ENCODE measurements at regions not wholly inside any gene's neighbourhood (a gene's known extent, or its start where the extent isn't known, plus 50 kb on each side); places are given as distances from the start of the nearest gene placed in this dataset.
"Not testable (repeated sequence)": the region's sequence is repeated elsewhere in the genome, so short reads cannot be mapped to it uniquely, and the experiment has no call there.

DNA sequence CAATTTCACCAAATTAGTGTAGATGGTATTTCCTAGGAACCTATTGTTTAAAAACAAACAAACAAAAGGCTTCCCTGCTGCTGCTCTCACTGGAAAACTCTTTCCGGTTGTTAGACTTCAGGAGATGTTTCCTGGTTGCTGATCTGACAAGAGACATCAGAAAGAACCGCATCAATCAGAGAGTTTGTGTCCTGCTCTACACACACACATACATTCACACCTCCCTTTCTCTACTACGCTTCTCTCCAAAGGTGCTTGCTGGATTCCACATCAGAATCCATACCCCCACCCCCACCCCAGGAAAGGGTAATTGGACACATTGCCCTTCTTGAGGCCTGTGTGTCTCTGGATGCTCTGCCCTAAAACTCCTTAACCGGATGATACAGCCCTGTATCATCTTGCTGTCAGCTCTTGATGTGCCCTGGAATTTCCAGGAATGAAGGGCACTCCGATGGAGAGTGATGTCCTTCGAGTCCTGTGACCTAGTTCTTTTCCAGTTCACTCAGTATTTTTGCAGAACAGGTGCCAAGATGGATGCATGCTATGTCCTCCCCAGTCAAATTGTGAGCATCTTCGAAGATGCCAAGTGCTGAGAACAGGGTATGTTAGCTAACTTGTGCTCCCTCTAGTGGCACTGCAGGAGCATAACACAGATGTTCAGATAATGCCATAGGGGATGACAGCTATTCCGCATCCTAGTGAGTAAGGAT, 113.7 kb upstream of the SLC35F3 start:
- peak; percentile 17 to 25 for DNase-seq

DNA sequence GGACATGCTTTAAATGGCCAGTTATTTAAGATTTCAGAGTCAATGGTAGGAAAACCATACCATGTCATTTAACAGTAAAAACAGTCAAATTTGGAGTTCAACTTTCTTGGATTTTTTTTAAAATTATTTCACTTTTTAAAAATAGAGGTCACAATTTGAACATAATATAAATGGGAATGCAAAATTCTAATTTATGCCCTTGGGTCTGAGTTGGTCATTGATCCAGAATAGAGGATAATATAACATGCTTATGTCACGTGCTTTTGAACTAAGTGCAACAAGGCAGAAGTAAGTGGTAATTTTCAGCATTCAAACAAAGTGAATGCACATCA, 113.1 kb upstream of the SLC35F3 start:
- no peak for DNase-seq

DNA sequence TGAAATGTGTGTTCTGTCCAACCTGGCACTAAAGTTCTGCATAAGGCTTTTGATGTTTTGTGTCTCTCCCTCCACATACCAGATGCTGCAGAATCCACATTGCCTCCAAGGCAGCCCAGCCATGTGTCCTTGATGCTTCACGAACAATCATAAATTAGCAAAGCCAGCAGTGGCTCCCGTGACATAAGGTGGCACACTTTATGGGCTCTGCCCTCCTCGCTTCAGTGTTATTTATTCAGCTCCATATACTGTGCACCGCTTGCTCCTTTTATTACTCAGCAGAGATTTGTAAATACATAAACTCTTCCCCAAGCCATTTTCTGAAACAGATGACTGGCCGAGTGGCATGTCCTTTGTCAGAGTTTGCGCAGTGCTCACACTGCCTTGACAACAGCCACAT, 112.8 kb upstream of the SLC35F3 start:
- DNase-seq = no peak

DNA sequence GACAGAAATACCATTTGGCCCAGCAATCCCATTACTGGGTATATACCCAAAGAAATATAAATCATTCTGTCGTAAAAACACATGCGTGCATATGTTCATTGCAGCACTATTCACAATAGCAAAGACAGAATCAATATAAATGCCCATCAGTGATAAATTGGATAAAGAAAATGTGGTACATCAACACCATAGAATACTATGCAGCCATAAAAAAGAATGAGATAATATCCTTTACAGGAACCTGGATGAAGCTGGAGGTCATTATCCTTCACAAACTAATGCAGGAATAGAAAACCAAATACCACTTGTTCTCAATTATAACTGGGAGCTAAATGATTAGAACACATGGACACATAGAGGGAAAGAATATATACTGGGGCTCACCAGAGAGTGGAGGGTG, 109.6 kb upstream of the SLC35F3 start:
- DNase-seq = no peak

DNA sequence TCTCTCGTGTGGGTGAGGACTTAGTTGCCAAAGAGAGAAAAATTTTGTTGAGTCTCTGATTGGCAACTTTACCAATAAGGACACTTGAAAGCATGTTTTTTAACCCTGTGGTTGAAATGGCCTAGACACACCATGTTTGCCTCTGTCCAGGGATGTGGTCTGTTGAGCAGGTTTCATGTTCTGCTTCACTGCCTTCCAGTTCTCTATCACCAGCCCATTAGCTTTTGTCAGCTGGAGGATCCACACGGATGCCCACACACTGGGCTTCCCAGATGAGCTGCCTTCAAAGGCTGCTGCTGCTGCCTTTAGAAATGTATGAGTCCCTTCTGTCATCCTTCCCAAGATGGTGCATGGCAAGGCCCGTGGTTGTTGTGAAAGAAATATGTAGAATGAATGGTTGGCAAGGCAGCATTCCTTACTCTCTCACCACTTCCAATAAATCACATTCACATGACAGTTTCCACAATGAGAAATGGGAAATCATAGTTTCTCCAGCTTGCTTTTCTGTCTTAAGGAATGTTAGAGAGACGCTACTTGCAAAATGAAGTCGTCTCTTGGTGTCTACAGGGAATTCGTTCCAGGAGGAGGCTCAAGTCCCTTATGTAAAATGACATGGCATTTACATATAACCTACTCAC, 108.2 kb upstream of the SLC35F3 start:
- no peak for DNase-seq

DNA sequence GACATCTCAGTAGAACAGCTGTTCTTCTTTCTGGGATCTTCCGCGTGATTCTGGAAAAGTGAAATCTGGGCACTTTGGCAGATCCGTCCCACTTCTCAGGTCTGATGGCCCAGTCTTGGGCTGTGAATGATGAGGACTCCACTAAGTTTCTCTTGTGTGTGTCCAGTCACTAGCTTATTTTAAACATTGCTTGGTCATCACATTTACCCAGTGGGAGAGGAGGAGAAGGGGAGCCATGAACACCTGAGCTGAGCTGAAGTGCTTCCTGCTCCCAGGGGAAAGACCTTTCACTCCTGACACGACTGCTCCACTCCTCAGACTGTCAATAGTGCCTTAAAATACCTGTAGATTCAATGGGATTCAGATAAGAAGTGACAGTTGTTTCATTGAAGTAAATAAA, 101.9 kb upstream of the SLC35F3 start:
- DNase-seq = no peak

DNA sequence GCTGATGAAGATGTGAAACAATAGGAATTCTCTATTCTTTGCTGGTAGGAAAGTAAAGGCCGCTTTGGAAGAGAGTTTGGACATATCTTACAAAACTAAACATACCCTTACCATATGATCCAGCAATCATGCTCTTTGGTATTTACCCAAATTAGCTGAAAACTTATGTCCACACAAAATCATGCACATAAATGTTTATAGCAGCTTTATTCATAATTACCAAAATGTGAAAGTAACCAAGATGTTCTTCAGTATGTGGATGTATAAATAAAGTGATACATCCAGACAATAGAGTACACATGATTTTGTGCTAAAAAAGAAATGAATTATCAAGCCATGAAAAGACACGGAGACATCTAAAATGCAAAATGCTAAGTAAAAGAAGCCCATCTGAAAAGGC, 98.7 kb upstream of the SLC35F3 start:
- DNase-seq = no peak

DNA sequence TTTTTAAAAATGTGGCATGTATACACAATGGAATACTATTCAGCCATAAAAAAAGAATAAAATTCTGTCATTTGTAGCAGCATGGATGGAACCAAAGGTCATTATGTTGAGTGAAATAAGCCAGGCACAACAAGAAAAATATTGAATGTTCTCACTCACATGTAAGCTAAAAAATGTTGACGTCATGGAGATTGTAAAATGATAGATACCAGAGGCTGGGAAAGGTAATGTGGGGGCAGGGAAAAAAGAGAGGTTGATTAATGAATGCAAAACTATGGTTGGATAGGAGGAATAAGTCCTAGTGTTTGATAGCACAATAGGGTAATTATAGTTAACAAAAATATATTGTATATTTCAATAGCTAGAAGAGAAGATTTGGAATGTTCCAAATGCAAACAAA, 89.1 kb upstream of the SLC35F3 start:
- DNase-seq = no peak

DNA sequence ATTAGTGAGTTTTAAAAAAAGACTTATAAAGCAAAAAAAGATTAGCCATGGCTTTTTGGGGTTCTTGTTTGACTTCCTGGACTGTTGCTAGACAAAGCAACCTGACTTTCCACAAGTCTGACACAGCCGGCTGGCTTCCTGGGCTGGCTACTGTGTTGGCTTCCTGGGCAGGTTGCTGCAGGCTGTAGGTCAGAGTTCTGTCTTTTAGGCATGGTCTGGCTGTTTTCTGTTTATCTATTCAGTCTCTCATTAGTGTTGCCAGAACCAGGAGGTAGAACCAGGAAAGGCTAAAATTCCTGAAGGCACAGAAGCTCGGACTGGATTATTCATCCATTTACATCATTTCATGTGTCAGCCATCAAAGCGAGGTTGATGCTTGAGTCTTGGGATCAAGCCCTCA, 88.6 kb upstream of the SLC35F3 start:
- DNase-seq = no peak

DNA sequence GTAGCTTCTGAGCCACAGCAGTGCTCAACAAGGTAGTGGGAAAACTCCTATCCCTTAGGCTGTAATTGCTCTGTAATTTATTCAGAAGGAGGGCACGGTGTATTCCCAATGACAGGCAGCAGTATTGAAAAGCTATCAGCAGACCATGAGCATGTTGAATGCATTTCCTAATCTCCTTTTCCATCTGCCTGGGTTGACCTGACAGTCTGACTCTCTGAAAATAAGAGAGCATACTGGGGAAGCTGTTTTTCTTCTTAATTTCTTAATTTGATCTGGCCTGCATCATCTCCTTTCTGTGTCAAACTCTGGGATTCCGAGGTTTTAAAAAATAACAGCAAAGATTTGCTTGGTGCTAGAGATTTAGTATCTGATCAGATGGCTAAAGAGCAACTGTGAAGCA, 88.1 kb upstream of the SLC35F3 start:
- DNase-seq = no peak

DNA sequence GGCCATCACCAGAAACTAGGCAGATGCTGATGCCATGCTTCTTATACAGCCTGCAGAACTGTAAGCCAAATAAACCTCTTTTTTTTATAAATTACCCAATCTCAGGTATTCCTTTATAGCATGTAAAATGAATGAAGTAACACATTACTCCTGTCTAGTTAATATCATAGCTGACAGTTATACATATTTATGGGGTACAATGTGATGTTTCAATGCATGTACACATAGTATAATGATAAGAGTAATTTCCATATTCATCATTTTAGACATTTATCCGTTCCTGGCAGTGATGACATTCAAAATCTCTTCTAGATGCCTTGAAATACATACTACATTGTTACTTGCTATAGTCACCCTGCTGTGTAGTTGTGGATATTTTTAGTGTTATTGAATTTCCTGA, 85.4 kb upstream of the SLC35F3 start:
- no peak for DNase-seq

DNA sequence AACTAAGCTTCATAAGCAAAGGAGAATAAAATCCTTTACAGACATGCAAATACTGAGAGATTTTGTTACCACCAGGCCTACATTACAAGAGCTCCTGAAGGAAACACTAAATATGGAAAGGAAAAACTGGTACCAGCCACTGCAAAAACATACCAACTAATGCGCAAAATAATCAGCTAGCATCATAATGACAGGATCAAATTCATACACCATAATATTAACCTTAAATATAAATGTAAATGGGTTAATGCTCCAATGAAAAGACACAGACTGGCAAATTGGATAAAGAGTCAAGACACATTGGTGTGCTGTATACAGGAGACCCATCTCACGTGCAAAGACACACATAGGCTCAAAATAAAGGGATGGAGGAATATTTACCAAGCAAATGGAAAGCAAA, 80.3 kb upstream of the SLC35F3 start:
- DNase-seq = not testable (repeated sequence)

DNA sequence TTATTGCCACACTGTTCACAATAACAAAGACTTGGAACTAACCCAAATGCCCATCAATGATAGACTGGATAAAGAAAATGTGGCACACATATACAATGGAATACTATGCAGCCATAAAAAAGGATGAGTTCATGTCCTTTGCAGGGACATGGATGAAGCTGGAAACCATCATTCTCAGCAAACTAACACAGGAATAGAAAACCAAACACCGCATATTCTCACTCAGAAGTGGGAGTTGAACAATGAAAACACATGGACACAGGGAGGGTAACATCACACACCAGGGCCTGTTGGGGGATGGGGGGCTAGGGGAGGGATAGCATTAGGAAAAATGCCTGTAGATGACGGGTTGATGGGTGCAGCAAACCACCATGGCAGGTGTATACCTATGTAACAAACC, 76.5 kb upstream of the SLC35F3 start:
- DNase-seq = not testable (repeated sequence)

DNA sequence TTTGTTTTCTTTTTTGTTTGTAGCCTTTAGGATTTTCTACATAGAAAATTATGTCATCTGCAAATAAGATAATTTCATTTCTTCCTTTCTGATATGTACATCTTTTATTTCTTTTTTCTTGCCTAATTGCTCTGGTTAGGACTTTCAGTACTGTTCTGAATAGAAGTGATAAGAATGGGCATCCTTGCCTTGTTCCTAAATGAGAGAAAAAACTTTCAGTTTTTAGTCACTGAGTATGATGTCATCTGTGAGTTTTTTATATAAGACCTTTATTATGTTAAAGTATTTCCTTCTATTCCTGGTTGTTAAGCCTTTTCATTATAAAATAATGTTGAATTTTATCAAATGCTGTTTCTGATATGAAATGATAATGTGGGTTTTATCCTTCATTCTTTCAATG, 76.0 kb upstream of the SLC35F3 start:
- DNase-seq = no peak

DNA sequence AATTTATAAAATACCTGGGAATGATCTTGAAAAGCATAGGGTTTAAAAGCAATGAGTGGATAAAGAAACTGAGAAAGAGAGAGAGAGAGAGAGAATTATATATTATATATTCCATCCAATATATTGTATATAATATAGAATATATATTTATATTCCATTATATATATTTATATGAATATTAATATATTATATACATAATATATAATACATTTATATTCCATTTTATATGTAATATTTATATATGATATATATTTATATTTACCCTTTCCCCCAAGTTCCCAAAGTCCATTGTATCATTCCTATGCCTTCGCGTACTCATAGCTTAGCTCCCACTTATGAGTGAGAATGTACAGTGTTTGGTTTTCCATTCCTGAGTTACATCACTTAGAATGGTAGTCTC, 69.9 kb upstream of the SLC35F3 start:
- no peak for DNase-seq

DNA sequence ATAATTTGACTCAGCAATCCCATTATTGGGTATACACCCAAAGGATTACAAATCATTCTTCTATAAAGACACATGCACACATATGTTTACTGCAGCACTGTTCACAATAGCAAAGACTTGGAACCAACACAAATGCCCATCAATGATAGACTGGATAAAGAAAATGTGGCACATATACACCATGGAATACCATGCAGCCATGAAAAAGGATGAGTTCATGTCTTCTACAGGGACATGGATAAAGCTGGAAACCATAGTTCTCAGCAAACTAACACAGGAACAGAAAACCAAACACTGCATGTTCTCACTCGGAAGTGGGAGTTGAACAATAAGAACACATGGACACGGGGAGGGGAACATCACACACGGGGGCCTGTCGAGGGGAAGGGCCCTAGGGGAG, 66.3 kb upstream of the SLC35F3 start:
- not testable (repeated sequence) for DNase-seq

DNA sequence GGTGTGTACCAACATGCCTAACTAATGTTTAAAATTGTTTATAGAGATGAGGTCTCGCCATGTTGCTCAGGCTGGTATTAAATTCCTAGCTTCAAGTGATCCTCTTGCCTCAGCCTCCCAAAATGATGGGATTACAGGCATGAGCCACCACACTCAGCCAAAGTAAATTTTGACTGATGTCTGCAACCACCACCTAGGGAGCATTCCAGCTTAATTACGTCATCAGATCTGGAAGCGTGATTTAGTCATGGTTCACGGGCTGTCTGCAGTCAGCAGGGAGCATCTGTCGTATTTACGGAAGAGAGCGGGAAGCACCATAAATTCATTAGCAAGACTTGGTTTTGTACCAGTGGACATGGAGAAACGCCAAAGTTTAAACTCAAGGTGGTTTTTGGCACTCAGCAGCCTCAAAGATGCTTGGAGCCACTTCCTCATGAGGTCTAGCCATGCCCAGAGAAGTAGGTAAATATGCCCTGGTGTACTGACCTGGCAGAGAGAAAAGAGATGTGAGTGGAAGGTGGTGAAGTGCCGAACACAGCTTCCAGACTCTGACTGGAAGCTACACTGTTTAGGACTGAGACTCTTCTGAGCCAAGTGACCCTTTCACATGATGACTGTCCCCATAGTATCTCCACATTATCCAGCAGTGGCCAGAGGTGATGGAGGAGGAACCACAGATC, 60.8 kb upstream of the SLC35F3 start:
- DNase-seq = no peak

DNA sequence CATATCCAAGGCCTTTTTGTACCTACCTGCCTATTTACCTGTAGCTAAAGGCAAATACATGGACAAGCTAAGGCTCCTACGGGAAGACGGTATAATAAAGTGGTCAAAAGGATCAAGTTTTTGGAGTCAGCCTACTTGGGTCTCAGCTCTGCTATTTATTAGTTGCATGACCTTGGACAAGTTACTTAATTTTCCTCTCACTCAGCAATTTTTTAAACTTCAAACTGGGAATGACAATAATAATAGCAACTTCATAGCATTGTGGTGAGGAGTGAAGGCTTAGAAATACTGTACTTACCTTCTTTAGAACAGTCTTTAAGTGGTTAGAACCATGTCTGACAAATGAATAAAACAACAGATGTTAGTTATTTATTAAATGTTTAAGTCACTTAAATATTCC, 60.2 kb upstream of the SLC35F3 start:
- no peak for DNase-seq

DNA sequence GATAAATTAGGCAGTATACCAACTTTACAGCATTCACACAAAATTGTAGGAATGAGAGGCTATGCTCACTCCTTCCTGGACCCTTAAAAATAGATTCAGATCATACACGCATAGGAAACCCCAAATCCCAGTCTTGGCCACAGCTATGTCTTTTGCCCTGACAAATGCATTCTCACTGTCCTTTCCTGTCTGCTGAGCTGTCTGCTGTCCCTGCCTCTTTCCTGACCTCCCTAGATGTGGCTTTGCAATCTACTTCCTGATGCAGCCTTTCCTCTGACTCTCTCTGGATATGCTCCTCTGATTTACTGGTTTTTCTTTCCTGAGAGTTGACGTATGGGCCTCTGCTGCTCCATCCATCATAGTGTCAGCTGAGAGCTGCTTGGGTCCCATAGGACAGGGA, 59.8 kb upstream of the SLC35F3 start:
- no peak for DNase-seq
